Testis (tissue), 2 donors: ENCODE measurements at regions not wholly inside any gene's neighbourhood (a gene's known extent, or its start where the extent isn't known, plus 50 kb on each side); places are given as distances from the start of the nearest gene placed in this dataset.

Source experiments
- DNase-seq: peaks from one replicate; pipeline ENCODE4 v3.0.0-alpha.2; 2019
- H3K27ac ChIP-seq, 2 donors: fragments of 200-600 bp; sonication (generic); one replicate each; pipeline ENCODE4 v1.5.1; 2019
- H3K27me3 ChIP-seq: fragments of 200-600 bp; sonication (generic); one replicate; pipeline ENCODE4 v1.5.1; 2019
- H3K36me3 ChIP-seq: fragments of 200-600 bp; sonication (generic); one replicate; pipeline ENCODE4 v1.5.1; 2017; ENCODE audit warnings: low read depth; ENCODE audit errors: missing control alignments
- H3K4me1 ChIP-seq: fragments of 200-600 bp; sonication (generic); one replicate; pipeline ENCODE4 v1.5.1; 2019
- H3K4me3 ChIP-seq, 2 donors: fragments of 200-600 bp; sonication (generic); one replicate each; pipeline ENCODE4 v1.5.1; 2017 to 2019
- H3K9me3 ChIP-seq: fragments of 200-600 bp; sonication (generic); one replicate; pipeline ENCODE4 v1.5.1; 2017
- CTCF ChIP-seq, 3 experiments: fragments of 450-650 bp in 2 of 3; fragments of 200-600 bp in 1 of 3; sonication (generic) in 1 of 3; IDR thresholded peaks; one replicate each; pipeline ENCODE4 v1.5.1; 2016 to 2019; ENCODE audit warnings: antibody characterized with exemption in 3 of 3, mild to moderate bottlenecking in 2 of 3, moderate library complexity in 1 of 3
- POLR2A ChIP-seq: fragments of 450-650 bp; IDR thresholded peaks from one replicate; pipeline ENCODE4 v1.6.1; 2017; ENCODE audit warnings: antibody characterized with exemption, mild to moderate bottlenecking, moderate library complexity
- WGBS, 2 donors: methylation state at CpG; one replicate each; pipeline ENCODE4 v1.1.5; 2018; 5-methylcytosine and 5-hydroxymethylcytosine counted together
- intact Hi-C: fragments of 100-400 bp; cut with DNase I; formaldehyde crosslinking; loops from one replicate; pipeline ENCODE4 v1.15.1; 2023; ENCODE audit warnings: low total_unique reads

GRCh38 chr10:9061871-9062270, 1007.4 kb downstream of the GATA3 start:
- intact Hi-C loops: no loop called here
- no peaks in the 10 kb centered on the region for H3K27me3 ChIP-seq
- H3K27ac ChIP-seq: no peak overlapping the region
- H3K4me3 ChIP-seq: no peak overlapping the region
- no peaks in the 10 kb centered on the region for H3K9me3 ChIP-seq
- TF ChIP-seq POLR2A: no peak
- no peaks in the 10 kb centered on the region for H3K4me1 ChIP-seq
- H3K36me3 ChIP-seq: no peaks in the 10 kb centered on the region
- no peak for DNase-seq
- WGBS, 2 donors: 66 to 80% methylated on average over 3 of the region's 3 CpGs

- WGBS, 2 donors: 82 to 91% methylated on average over 3 of the region's 3 CpGs
- no peak for DNase-seq
- Histone ChIP-seq H3K27ac (no peak overlapping the region), H3K36me3 (no peaks in the 10 kb centered on the region), H3K4me3 (no peak overlapping the region), H3K9me3 (no peaks in the 10 kb centered on the region), H3K4me1 (no peaks in the 10 kb centered on the region), H3K27me3 (no peaks in the 10 kb centered on the region)
- intact Hi-C loops: no loop called here
- TF ChIP-seq POLR2A (no peak), CTCF (IDR thresholded peaks at IDR 0.05) (no peak)
Observed at GRCh38 chr10:9066152-9066551, 1011.7 kb downstream of the GATA3 start.

GRCh38 chr10:9068003-9068402, 1013.5 kb downstream of the GATA3 start:
- no peak overlapping the region for H3K27ac ChIP-seq
- no peaks in the 10 kb centered on the region for H3K4me1 ChIP-seq
- H3K27me3 ChIP-seq: no peaks in the 10 kb centered on the region
- H3K36me3 ChIP-seq: no peaks in the 10 kb centered on the region
- TF ChIP-seq POLR2A (no peak), CTCF (IDR thresholded peaks at IDR 0.05) (no peak)
- intact Hi-C loops: no loop called here
- no peaks in the 10 kb centered on the region for H3K9me3 ChIP-seq
- no peak overlapping the region for H3K4me3 ChIP-seq
- no peak for DNase-seq

- DNase-seq: no peak
- no peaks in the 10 kb centered on the region for H3K9me3 ChIP-seq
- WGBS, 2 donors: 89 to 92% methylated on average over 4 of the region's 4 CpGs
Observed at GRCh38 chr10:9069136-9069535, 1014.6 kb downstream of the GATA3 start.

GRCh38 chr10:9075420-9075819, 1020.9 kb downstream of the GATA3 start:
- H3K36me3 ChIP-seq: no peaks in the 10 kb centered on the region
- no peaks in the 10 kb centered on the region for H3K9me3 ChIP-seq
- H3K4me3 ChIP-seq: no peak overlapping the region
- no peak overlapping the region for H3K27ac ChIP-seq
- TF ChIP-seq CTCF (IDR thresholded peaks at IDR 0.05): no peak
- TF ChIP-seq POLR2A: no peak
- intact Hi-C loops: no loop called here
- no peak for DNase-seq
- no peaks in the 10 kb centered on the region for H3K4me1 ChIP-seq
- H3K27me3 ChIP-seq: no peaks in the 10 kb centered on the region
- WGBS, 2 donors: 73 to 93% methylated on average over 1 of the region's 1 CpG

More at GRCh38 chr10:9069136-9069535, 1014.6 kb downstream of the GATA3 start:
- no peaks in the 10 kb centered on the region for H3K36me3 ChIP-seq
- no peaks in the 10 kb centered on the region for H3K4me1 ChIP-seq
- intact Hi-C loops: no loop called here
- H3K27me3 ChIP-seq: no peaks in the 10 kb centered on the region
- H3K27ac ChIP-seq: no peak overlapping the region
- H3K4me3 ChIP-seq: no peak overlapping the region
- TF ChIP-seq CTCF (IDR thresholded peaks at IDR 0.05) (no peak), POLR2A (no peak)
